HPDE6-E6E7 (cell line): ENCODE measurements at regions not wholly inside any gene's neighbourhood (a gene's known extent, or its start where the extent isn't known, plus 50 kb on each side); places are given as distances from the start of the nearest gene placed in this dataset.
"Not testable (repeated sequence)": the region's sequence is repeated elsewhere in the genome, so short reads cannot be mapped to it uniquely, and the experiment has no call there.

Source experiments
- DNase-seq: peaks from one replicate; pipeline ENCODE4 v3.0.0; 2011; ENCODE audit warnings: missing footprints; ENCODE audit errors: extremely low spot score

DNA sequence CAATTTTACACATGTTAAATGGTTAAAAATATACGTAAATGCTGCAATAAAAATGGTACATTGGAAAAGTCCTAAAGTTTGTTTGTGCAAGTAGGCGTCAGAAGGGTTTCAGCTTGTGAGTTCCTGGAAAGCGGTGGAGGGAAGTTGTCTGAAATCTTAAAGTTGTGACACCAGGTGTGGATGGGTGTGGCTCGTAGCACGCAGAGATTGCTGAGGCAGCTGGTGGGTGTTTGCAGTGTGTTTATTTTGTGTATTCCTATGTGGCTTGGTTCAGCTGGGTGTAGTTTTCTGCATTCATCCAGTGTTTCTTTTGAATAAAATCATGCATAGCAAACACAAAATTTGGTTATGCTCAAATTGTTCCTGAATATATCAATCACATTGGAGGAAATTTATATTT, 136.8 kb upstream of the TBX3 start:
- DNase-seq, result no peak

DNA sequence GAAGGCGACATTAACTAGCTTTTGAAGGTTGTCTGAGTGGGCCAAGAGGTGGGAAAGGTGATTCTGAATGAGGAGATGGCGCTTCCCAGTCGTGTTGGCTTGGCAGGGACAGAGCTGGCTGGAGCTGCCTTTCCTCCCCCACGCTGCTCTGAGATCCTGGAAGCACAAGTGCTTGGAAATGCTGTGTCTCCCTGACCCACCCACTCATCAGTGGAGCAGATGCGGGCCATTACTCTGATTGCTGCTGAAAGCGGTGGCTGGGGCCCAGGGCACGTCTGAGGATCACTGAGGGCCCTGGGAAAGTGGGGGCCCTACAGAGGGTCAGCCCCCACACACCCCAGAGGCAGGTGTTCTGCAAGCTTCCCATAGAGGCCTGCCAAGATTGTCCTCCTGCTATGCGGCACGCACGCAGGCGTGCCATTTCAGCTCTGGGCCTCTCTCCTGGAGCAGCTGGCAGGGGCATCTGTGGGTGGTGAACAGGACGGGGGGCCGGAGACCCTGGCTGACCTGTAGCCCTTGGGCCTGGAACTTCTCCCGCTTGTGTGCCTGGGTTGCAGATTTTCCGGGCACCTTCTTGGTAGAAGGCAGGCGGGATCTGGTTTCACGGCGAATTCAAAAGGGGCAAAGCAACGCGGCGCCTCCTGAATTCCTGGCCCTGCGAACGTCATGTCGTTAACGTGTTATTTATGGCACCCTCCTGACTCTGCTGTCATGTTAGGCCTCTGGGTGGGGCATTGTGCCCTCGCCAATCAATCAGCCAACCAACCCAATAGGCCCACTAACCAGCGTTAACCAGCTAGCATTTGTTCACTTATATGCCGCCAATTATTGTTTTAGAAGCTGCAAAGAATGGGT, 133.8 kb upstream of the TBX3 start:
- no peak for DNase-seq

DNA sequence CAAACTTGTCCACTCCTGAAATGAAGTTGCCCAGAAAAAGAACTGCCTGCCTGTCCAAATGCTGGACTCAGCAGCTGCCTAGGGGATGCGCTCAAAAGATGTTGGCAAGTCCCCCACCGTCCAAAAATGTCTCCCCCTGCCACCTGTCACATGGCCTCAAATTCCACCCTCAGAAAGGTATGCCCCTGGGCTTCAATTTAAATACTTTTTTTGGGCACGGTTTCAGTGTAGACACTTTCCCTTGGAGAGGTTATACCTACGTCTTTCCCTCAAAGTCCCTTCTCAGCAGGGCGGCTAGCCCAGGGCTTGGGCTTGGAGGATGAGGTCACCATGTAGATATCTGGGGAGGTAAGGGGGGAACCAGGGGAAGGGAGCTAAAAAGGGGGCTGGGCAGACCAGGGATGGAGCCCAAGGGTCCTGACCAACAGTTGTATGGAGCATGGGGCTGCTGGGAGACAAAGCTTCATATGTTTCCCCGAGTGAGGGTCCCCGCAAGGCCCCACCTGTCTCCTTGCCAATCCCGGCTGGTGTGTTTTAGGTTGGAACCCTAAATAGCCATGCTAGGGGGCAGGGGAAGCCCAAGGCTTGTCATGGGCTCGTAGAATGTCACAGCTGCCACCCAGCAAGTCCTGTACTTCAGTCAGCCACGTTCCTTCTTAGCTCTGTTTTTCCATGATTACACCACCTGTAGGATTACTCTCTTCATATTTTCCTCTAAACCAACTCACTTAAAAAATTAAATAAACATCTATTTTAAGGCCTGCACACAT, 131.2 kb upstream of the TBX3 start:
- DNase-seq, result no peak

DNA sequence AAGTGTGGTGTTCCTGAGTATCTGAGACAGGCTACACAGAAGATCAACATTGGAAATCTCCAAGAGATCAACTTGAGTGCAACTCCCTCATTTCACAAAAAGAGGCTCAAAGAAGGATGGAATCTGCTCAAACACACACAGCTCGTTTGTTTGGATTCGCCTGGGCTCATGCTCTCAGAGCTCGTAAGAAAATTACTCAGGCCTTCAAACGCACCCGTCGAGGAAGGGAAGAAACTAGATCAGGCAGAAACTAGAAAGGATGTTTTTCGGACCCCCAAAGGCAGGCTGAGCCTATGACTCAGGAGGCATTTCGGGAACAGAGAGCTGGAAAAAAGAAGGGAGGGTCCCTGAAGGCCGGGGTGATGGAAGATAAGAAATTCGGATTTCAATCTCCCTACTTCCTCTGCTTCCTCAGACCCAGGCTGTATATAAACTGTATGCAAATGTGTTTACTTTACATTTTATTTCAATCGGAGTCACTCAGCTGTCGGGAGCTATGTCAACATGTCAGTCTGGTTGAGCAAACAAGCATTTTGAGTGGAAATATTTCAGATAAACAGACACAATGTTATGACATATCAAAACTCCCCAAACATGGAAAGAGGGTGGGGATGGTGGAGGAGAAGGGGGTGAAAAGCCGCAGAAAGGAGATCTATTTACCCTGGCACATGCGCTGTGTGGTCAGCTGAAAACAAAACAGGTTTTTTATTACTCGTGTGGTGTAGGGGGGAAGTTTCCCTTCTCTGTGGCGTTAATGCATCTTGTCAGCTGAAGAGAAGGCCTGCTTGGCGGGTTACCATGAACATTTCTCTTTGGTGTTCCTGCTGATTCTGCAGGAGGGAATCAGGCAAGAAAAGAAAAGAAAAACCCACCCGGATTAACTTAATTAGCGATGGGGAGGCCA, 129.1 kb upstream of the TBX3 start:
- DNase-seq, result no peak

DNA sequence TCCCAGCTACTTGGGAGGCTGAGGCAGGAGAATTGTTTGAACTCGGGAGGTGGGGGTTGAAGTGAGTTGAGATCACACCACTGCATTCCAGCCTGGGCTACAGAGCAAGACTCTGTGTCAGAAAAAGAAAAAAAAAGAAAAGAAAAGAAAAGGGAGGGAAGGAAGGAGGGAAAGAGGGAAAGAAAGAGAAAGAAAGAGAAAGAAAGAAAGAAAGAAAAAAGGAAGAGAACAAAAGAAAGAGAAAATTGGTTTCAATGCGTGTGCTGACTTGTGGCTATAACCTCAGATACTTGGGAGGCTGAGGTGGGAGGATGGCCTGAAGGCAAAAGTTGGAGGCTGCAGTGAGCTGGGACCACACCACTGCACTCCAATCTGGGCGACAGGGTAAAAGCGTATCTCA, 128.4 kb upstream of the TBX3 start:
- no peak for DNase-seq

DNA sequence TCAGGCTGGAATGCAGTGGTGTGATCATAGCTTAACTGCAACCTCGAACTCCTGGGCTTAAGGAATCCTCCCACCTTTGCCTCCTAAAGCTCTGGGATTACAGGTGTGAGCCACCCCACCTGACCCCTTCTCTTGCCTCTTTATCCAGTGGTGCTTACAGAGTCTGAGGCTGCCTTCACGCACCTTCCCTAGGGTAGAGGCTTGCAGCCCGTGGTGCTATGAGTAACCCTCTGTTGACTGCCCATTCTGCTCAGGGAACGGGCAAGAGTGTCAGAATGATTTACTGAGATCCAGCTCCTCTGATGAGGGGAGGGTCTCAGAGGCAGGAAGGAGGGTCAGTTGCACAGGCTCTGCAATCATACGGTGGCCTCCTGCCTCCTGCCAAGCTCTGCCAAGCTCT, 125.1 kb upstream of the TBX3 start:
- DNase-seq, result no peak

DNA sequence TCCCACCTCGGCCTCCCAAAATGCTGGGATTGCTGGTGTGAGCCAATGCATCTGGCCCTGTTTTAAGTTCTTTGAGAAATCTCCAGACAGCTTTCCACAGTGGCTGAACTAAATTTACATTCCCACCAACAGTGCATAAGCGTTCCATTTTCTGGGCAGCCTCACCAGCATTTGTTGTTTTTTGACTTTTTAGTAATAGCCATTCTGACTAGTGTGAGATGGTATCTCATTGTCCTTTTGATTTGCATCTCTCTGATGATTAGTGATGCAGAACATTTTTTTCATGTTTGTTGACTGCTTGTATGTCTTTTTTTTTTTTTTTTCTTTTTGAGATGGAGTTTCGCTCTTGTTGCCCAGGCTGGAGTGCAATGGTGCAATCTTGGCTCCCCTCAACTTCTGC, 117.4 kb upstream of the TBX3 start:
- DNase-seq, result not testable (repeated sequence)

DNA sequence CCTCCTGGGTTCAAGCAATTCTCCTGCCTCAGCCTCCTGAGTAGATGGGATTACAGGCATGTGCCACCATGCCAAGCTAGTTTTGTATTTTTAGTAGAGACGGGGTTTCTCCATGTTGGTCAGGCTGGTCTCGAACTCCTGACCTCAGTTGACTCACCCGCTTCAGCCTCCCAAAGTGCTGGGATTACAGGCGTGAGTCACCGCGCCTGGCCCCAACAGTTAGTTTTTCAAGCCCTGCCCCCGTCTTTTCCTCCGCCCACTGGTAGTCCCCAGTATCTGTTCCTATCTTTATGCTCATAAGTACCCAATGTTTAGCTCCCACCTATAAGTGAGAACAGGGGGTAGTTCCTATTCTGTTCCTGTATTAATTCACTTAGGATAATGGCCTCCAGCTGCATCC, 116.6 kb upstream of the TBX3 start:
- DNase-seq, result not testable (repeated sequence)

DNA sequence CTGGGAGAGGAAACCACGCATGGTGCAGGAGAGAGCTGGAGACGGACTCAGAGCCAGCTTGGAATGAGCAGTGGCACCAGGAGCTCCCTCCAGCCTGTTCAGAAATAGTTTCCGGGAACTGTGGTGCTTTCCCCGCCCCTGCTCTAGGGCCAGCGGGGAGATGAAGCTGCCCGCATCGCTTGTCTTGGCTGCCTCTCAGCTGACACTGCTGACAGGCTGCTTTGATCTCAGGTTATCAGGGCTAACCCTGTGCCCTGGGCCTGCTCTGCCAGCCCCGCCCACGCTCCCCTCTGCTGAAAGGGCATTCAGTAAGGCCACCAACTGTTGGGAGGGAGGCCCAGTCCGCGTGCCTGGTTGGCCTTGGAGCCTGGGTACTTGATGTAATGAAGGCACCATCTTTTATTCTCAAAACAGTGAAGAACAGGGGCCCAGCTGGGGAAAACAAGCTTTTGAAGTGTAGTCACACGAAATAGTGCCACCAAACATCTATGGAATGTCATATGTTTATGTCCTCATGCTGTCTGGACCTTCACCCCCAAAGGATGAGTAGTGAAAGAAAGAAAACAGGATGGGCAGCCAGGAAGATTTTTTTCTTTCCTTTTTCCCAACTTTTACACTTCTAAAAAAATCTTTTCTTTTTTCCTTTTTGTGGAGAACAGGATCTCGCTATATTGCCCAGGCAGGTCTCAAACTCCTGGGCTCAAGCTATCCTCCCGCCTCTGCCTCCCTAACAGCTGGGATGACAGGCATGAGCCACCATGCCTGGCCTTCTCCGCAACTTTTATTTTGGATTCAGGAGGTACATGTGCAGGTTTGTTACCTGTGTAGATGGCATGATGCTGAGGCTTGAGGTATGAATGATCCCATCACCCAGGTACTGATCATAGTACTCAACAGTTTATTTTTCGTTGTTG, 115.9 kb upstream of the TBX3 start:
- DNase-seq, result no peak

DNA sequence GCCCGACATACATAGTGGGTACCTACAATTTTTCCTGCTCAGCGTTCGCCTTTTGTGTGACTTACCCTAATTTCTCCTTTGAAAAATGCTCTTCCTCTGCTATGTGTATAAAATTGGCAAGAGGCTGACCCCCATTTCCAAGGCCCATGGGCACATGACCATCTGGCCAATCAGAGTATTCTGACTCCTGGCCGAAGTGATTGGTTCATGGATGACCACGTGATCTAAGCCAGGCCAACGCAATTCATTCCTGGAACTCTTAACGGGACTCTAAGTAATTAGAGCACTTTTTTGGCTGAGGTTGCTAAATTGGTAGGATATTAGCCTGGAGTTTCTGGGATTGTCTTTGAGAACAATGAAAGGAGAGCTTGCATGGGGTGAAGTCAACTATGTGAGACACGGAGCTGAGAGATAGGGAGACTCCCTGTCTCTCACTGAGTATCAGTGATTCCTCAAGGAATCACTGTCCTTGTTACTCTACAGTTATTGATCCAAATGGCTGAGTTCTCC, 110.1 kb upstream of the TBX3 start:
- DNase-seq, result no peak

DNA sequence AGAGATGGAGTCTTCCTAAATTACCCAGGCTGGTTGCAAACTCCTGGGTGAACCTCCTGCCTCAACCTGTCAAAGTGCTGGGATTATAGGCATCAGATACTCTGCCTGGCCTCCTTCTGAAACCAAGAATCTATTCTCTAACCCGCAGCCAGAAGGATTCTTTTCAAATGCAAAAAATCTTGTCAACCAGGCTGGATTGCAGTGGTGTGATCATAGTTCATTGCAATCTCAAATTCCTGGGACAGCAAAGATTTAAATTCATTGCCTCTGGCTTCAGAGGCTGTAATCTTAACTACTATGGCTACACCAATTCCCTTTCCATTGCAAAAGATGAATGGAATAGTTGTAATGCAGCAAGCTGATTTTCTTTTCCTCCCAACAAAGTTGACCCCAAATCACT, 106.3 kb upstream of the TBX3 start:
- no peak for DNase-seq

DNA sequence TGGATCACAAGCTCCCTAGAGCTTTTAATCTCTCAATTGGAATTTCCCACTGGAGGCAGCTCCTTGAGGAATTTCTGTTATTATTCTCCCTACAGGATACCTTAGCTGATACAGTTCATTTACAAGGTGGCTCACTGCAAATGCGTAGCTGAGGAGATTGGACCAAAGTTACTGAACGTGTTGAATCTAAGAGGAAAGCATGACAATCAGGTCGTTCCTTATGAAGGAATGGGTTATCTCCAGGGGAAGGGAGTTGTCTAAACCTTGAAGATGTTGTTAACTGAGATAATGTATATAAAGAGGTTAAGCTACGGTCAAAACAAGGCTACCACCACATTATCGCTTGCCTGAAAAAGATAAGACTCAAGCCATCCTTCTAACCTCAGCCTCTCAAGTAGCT, 105.8 kb upstream of the TBX3 start:
- DNase-seq, result no peak

DNA sequence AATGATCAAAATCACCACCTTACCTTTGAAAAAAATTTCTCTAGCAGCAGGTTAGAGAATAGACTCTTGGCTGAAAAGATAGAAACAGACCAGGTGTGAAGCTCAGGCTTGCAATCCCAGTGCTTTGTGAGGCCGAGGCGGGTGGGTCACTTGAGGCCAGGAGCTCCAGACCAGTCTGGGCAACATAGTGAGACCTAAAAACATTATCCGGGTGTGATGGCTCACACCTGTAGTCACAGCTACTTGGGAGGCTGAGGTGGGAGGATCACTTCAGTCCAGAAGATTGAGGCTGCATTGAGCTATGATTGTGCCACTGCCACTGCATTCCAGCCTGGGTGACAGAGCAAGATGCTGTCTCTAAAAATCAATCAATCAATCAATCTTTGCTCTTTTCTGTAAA, 105.3 kb upstream of the TBX3 start:
- no peak for DNase-seq

DNA sequence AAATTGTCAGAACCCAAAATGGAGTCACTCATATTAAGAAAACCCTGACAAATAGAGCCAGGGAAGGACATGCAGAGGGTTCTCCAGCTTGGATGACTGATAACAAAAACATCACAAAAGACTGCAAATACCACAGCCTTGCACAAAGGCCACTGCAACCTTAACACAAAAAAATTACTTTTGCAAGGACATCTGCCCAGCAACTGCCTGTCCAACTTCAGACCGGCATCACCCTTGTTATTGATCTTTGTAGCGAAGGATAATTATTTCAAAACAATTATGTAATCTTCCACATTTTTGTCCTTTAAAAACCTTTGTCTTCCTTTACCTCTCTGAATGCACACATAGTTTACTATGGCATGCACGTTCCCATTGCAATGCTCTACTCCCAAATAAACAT, 100.6 kb upstream of the TBX3 start:
- DNase-seq, result no peak

DNA sequence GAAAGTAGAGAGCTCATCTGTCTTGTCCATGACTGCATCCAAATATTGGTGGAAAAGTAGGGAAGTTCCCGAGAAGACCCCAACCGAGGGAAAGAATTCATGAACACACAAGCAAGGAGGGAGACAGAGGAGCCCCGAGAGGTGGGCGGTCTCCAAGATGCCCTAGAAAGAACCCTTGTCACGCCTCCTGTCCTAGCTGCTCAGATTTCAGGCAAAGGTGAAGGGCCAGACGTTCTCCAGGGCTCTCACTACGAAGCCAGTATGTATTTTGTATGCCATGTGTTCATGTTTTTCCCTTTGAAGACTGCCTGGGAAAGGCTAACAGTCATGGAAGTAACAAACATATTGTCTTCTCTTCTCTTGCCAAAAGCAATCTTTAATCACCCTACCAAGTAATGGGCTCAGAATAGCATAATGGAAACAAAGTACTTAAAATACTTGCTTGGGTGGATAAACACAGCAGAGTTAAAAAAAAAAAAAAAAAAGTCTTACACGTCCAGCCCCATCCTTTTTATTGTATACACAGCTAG, 99.2 kb upstream of the TBX3 start:
- DNase-seq, result no peak

DNA sequence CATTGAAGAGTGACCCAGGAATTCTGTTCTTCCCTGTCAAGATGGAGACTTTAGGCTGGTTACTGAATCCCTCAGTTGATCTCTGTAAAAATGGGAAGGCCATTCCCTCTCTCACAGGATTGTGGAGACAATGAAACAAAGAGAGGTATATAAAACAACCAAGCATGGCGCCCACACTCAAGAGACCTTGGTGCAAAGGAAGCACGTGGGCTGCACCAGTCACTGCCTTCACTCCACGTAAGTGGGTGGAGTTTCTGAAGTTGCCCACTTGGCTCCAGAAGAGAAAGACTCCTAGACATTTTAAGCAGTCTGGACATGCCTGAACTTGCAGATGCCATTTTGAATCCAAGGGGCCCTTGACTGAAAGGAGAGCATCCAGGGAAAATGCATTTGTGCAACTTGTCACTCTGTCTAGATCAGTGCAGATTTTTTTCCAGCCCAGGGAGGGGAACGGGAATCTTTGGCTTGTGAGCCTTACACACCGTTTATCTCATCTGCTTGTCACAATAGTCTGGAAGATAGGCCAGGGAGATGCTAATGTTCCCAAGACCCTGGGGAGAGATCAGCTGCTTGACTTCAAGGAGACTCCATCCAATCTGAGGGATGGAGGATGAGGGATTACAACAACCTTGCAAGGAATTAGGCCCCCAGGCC, 96.9 kb upstream of the TBX3 start:
- no peak for DNase-seq

DNA sequence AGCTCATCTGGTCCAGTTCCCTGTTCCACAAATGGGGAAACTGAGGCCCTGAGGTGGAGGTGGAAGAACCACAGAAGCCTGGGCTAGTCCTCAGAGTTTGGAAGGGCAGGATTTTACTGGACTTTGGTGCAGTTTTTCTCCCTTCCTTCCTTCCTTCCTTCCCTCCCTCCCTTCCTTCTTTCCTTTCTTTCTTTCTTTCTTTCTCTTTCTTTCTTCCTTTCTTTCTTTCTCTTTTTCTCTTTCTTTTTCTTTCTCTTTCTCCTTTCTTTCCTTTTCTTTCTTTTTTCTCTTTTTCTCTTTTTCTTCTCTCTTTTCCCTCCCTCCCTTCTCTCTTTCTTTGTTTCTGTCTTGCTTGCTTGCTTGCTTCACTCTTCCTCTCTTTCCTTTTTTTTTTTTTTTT, 95.7 kb upstream of the TBX3 start:
- no peak for DNase-seq

DNA sequence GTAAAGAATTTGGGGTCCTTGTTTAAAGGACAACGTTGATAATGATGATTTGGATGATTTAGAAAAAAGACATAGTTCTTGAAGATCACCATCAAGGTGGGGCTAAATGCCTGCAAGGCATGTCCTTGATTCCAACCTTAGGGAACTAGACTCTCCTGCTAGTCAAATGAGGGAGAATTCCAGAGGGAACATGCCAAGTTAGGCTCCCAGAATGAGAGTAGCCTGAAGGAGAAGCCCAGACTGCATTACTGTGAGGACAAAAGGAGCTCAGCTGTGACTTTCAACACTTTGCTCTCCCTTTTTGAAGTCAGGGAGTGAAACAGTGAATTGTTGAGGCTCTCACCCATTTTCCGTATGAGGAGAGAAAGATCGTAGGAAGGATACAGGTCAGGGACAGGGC, 95.2 kb upstream of the TBX3 start:
- DNase-seq, result no peak

DNA sequence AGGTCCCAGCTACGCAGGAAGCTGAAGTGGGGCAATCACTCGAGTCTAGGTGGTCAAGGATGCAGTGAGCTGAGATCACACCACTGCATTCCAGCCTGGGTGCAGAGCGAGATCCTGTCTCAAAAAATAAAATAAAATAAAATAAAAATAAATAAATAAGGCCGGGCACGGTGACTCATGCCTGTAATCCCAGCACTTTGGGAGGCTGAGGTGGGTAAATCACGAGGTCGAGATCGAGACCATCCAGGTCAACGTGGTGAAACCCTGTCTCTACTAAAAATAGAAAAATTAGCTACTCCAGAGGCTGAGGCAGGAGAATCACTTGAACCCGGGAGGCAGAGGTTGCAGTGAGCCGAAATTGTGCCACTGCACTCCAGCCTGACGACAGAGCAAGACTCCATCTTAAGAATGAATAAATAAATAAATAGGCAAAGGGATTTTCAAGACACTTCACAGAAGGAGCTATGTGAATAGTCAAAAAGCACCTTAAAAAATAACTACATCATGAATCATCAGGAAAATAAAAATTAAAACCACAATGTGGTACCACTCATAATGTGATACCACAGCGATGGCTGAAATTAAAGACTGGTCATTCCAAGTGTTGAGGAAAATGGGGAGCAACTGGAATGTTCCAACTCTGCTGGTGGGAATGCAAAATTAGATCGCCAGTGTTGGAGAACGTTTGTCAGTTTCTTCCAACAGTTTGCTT, 92.9 kb upstream of the TBX3 start:
- no peak for DNase-seq

DNA sequence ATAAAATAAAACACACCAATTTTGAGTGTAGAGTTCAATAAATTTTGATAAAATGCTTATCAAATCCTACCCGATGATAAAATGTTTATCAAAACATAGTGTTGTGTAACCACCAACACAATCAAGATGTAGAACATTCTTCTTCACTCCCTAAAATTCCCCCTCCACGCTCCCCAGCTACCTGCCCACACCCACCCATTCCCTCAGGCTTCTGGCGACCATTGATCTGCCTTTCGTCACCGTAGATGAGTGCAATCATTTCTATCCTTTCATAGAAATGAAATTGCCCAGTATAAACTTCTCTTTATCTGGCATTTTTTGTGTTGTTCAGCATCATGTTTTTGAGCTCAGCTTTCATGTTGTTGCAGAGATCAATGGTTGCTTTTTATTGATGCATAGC, 90.7 kb upstream of the TBX3 start:
- no peak for DNase-seq
